HCT116 (cell line): ENCODE measurements at regions not wholly inside any gene's neighbourhood (a gene's known extent, or its start where the extent isn't known, plus 50 kb on each side); places are given as distances from the start of the nearest gene placed in this dataset.

Experiments used
- ATAC-seq: fragments of 200-7000 bp; cut with Tn5 transposase; 2 replicates; pipeline ENCODE4 v1.9.1; 2020; ENCODE audit warnings: mild to moderate bottlenecking, moderate library complexity
- BruUV-seq: library from RNA; stranded (reverse); fragments of 400-500 nt; replicated peaks from 2 replicates; lab custom pipeline; 2021; lab: Mats Ljungman, UMichigan
- CTCF ChIA-PET: fragments of 300-600 bp; sonication (Branson Sonifier 250); formaldehyde crosslinking; loops from one replicate; lab custom pipeline; 2021; ENCODE audit warnings: antibody characterized with exemption; lab: Charles Lee
- POLR2A ChIA-PET: fragments of 300-600, 350-600 bp; sonication (Branson Sonifier 250); formaldehyde crosslinking; loops from one replicate; lab custom pipeline; 2021; ENCODE audit warnings: antibody characterized with exemption; lab: Charles Lee
- RAD21 ChIA-PET, 2 experiments: fragments of 300-600 bp; sonication (Branson Sonifier 250); formaldehyde crosslinking; loops; one replicate each; lab custom pipeline; 2023; ENCODE audit warnings: low total read pairs in 2 of 2; ENCODE audit not compliant: uncharacterized antibody in 2 of 2, unreplicated experiment in 2 of 2, low non-redundant PET in 1 of 2; lab: Charles Lee
- DNase-seq: peaks from one replicate; pipeline ENCODE4 v3.0.0-alpha.2; 2010; ENCODE audit warnings: low read depth, low spot score
- H2AFZ ChIP-seq: fragments of 200-600 bp; shearing (Covaris generic), sonication (generic); 2 replicates; pipeline ENCODE4 v1.6.1; 2017; ENCODE audit warnings: low read depth, mixed run types, mixed read lengths, antibody characterized with exemption, low read length; ENCODE audit not compliant: poor library complexity, severe bottlenecking
- H3K27ac ChIP-seq: 2 replicates; pipeline ENCODE4 v1.5.1; 2012; ENCODE audit warnings: low read depth, low read length
- H3K27me3 ChIP-seq: fragments of 200-600 bp; sonication (generic); 2 replicates; pipeline ENCODE4 v1.6.1; 2016; ENCODE audit warnings: mixed run types, low read length, mixed read lengths; ENCODE audit not compliant: insufficient read depth
- H3K36me3 ChIP-seq, 2 experiments: fragments of 200-500 bp in 1 of 2; fragments of 200-600 bp in 1 of 2; sonication (Bioruptor generic) in 1 of 2; sonication (generic) in 1 of 2; 2 replicates each; pipeline versions ENCODE4 v1.5.1 to v1.6.1; 2014 to 2016; ENCODE audit warnings: low read length in 2 of 2, inconsistent platforms in 1 of 2, mixed read lengths in 1 of 2, mixed run types in 1 of 2; ENCODE audit not compliant: insufficient read depth in 2 of 2, control insufficient read depth in 1 of 2
- H3K4me1 ChIP-seq, 2 experiments: fragments of 200-600 bp in 1 of 2; sonication (generic) in 1 of 2; 2 replicates each; pipeline versions ENCODE4 v1.5.1 to v1.6.1; 2012 to 2017; ENCODE audit warnings: low read length in 2 of 2, inconsistent platforms in 1 of 2, mild to moderate bottlenecking in 1 of 2, mixed read lengths in 1 of 2, mixed run types in 1 of 2, moderate library complexity in 1 of 2; ENCODE audit not compliant: insufficient read depth in 2 of 2, control insufficient read depth in 1 of 2
- H3K4me2 ChIP-seq: fragments of 200-600 bp; sonication (generic); 2 replicates; pipeline ENCODE4 v1.6.1; 2017; ENCODE audit warnings: mixed run types, low read length, mixed read lengths
- H3K4me3 ChIP-seq, 2 experiments: fragments of 200-600 bp in 1 of 2; sonication (generic) in 1 of 2; replicated peaks in 1 of 2; 2 replicates each; pipeline ENCODE4 v1.5.1; 2011 to 2016; ENCODE audit warnings: low read length in 2 of 2, control low read depth in 1 of 2, low read depth in 1 of 2, mild to moderate bottlenecking in 1 of 2, mixed read lengths in 1 of 2, mixed run types in 1 of 2
- H3K79me2 ChIP-seq: fragments of 200-600 bp; sonication (generic); 2 replicates; pipeline ENCODE4 v1.6.1; 2017; ENCODE audit warnings: mild to moderate bottlenecking, mixed run types, low read length, moderate library complexity, mixed read lengths; ENCODE audit not compliant: insufficient read depth
- H3K9ac ChIP-seq: fragments of 200-600 bp; sonication (generic); 2 replicates; pipeline ENCODE4 v1.6.1; 2016; ENCODE audit warnings: low read length, mixed read lengths
- H3K9me2 ChIP-seq: fragments of 200-600 bp; sonication (generic), shearing (Covaris generic); 2 replicates; pipeline ENCODE4 v1.6.1; 2017; ENCODE audit warnings: mixed run types, mild to moderate bottlenecking, moderate library complexity; ENCODE audit not compliant: insufficient read depth
- H3K9me3 ChIP-seq, 2 experiments: fragments of 200-500 bp in 1 of 2; fragments of 200-600 bp in 1 of 2; sonication (Bioruptor generic) in 1 of 2; sonication (generic) in 1 of 2; 2 replicates each; pipeline ENCODE4 v1.6.1; 2014 to 2017; ENCODE audit warnings: low read length in 2 of 2, mixed read lengths in 2 of 2, inconsistent platforms in 1 of 2, low read depth in 1 of 2, mild to moderate bottlenecking in 1 of 2, mixed run types in 1 of 2, moderate library complexity in 1 of 2; ENCODE audit not compliant: control insufficient read depth in 1 of 2, insufficient read depth in 1 of 2
- H4K20me1 ChIP-seq: fragments of 200-600 bp; sonication (generic), shearing (Covaris generic); 2 replicates; pipeline ENCODE4 v1.6.1; 2017; ENCODE audit warnings: mixed run types, mild to moderate bottlenecking, moderate library complexity; ENCODE audit not compliant: insufficient read depth
- ELF1 ChIP-seq: IDR thresholded peaks from 2 replicates; pipeline ENCODE4 v1.6.1; 2012; ENCODE audit warnings: low read depth, borderline replicate concordance
- POLR2A ChIP-seq: IDR thresholded peaks from 2 replicates; pipeline ENCODE4 v1.7.0; 2011; ENCODE audit warnings: borderline replicate concordance; ENCODE audit not compliant: insufficient read depth, insufficient read length; ENCODE audit errors: extremely low read depth
- POLR2AphosphoS5 ChIP-seq: IDR thresholded peaks from 2 replicates; pipeline ENCODE4 v1.6.1; 2011; ENCODE audit warnings: mild to moderate bottlenecking, low read depth, low read length, moderate library complexity
- SIN3A ChIP-seq: IDR thresholded peaks from 2 replicates; pipeline ENCODE4 v1.6.1; 2012; ENCODE audit warnings: low read depth
- SP1 ChIP-seq: IDR thresholded peaks from 2 replicates; pipeline ENCODE4 v1.6.1; 2012; ENCODE audit warnings: low read depth
- TCF7L2 ChIP-seq: IDR thresholded peaks from 2 replicates; pipeline ENCODE4 v1.7.0; 2011; ENCODE audit warnings: borderline replicate concordance, inconsistent platforms; ENCODE audit not compliant: insufficient read depth, insufficient read length; ENCODE audit errors: extremely low read depth
- YY1 ChIP-seq: IDR thresholded peaks from 2 replicates; pipeline ENCODE4 v1.6.1; 2011; ENCODE audit warnings: low read length, low read depth, moderate library complexity, mild to moderate bottlenecking; ENCODE audit not compliant: insufficient replicate concordance; ENCODE audit errors: extremely low read depth
- intact Hi-C: fragments of 100-400 bp; cut with micrococcal nuclease; formaldehyde crosslinking; loops from 2 replicates; pipeline ENCODE4 v1.10.0; 2022
- TF ChIP-seq, protein P1 (sequence below): IDR thresholded peaks from 2 replicates; pipeline ENCODE4 v1.6.1; 2011; ENCODE audit warnings: mild to moderate bottlenecking, low read length, moderate library complexity; ENCODE audit not compliant: insufficient replicate concordance; ENCODE audit errors: extremely low read depth
- TF ChIP-seq, protein P2 (sequence below): IDR thresholded peaks from 2 replicates; pipeline ENCODE4 v1.6.1; 2012

- no peaks in the 10 kb centered on the region for H4K20me1 ChIP-seq
- no peak overlapping the region for H2AFZ ChIP-seq
- POLR2A ChIA-PET, result no interaction called here
- TF ChIP-seq ELF1 (no peak), SP1 (no peak), TCF7L2 (no peak), YY1 (no peak), POLR2AphosphoS5 (no peak), SIN3A (no peak), POLR2A (no peak)
- TF ChIP-seq, protein P1, sequence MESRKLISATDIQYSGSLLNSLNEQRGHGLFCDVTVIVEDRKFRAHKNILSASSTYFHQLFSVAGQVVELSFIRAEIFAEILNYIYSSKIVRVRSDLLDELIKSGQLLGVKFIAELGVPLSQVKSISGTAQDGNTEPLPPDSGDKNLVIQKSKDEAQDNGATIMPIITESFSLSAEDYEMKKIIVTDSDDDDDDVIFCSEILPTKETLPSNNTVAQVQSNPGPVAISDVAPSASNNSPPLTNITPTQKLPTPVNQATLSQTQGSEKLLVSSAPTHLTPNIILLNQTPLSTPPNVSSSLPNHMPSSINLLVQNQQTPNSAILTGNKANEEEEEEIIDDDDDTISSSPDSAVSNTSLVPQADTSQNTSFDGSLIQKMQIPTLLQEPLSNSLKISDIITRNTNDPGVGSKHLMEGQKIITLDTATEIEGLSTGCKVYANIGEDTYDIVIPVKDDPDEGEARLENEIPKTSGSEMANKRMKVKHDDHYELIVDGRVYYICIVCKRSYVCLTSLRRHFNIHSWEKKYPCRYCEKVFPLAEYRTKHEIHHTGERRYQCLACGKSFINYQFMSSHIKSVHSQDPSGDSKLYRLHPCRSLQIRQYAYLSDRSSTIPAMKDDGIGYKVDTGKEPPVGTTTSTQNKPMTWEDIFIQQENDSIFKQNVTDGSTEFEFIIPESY, result no peak
- TF ChIP-seq, protein P2, sequence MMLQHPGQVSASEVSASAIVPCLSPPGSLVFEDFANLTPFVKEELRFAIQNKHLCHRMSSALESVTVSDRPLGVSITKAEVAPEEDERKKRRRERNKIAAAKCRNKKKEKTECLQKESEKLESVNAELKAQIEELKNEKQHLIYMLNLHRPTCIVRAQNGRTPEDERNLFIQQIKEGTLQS, result no peak
- H3K9ac ChIP-seq, result no peak overlapping the region
- no TSS peak for BruUV-seq
- RAD21 ChIA-PET, result no interaction called here
- no peak overlapping the region for H3K4me3 ChIP-seq
- H3K4me1 ChIP-seq, result no peaks in the 10 kb centered on the region
- H3K27ac ChIP-seq, result no peak overlapping the region
- no peaks in the 10 kb centered on the region for H3K79me2 ChIP-seq
- H3K9me2 ChIP-seq, result no peaks in the 10 kb centered on the region
- intact Hi-C loops, result no loop called here
- H3K4me2 ChIP-seq, result no peak overlapping the region
- CTCF ChIA-PET, result no interaction called here
- H3K9me3 ChIP-seq, result peaks cover 16 to 61% of the 10 kb centered on the region in 2 experiments; a peak in 2 of 4 replicates
- no peaks in the 10 kb centered on the region for H3K27me3 ChIP-seq
- ATAC-seq (no peak), DNase-seq (no peak)
- H3K36me3 ChIP-seq, result no peaks in the 10 kb centered on the region
Observed at GRCh38 chr15:25094066-25094465, 139.3 kb downstream of the SNRPN start.
